Middle frontal gyrus (tissue), 1 donor: ENCODE measurements at regions not wholly inside any gene's neighbourhood (a gene's known extent, or its start where the extent isn't known, plus 50 kb on each side); places are given as distances from the start of the nearest gene placed in this dataset.
"Not testable (repeated sequence)": the region's sequence is repeated elsewhere in the genome, so short reads cannot be mapped to it uniquely, and the experiment has no call there.

Experiments used
- DNase-seq: peaks from one replicate; pipeline ENCODE4 v3.0.0-alpha.2; 2015; ENCODE audit warnings: low spot score; ENCODE audit errors: extremely low spot score

- not testable (repeated sequence) for DNase-seq
Measured at GRCh38 chr1:146715054-146715453, 223.1 kb upstream of the NBPF12 start.

GRCh38 chr1:146710838-146711521 is 227.1 kb upstream of the NBPF12 start:
- DNase-seq, result not testable (repeated sequence)

- not testable (repeated sequence) for DNase-seq
Measured at GRCh38 chr1:146709302-146709701, 228.8 kb upstream of the NBPF12 start.

- not testable (repeated sequence) for DNase-seq
Measured at GRCh38 chr1:146704162-146704724, 233.9 kb upstream of the NBPF12 start.

- DNase-seq, result not testable (repeated sequence)
Measured at GRCh38 chr1:146701320-146701719, 236.8 kb upstream of the NBPF12 start.

- not testable (repeated sequence) for DNase-seq
Measured at GRCh38 chr1:146695388-146695787, 242.7 kb upstream of the NBPF12 start.

- not testable (repeated sequence) for DNase-seq
Measured at GRCh38 chr1:146691798-146692197, 246.3 kb upstream of the NBPF12 start.

GRCh38 chr1:146688893-146689292 is 249.2 kb upstream of the NBPF12 start:
- DNase-seq, result not testable (repeated sequence)

- not testable (repeated sequence) for DNase-seq
Measured at GRCh38 chr1:146686777-146687366, 251.3 kb upstream of the NBPF12 start.

GRCh38 chr1:146683126-146683429 is 255.0 kb upstream of the NBPF12 start:
- DNase-seq, result not testable (repeated sequence)

- not testable (repeated sequence) for DNase-seq
Measured at GRCh38 chr1:146682227-146683125, 255.6 kb upstream of the NBPF12 start.

GRCh38 chr1:146673729-146674299 is 264.3 kb upstream of the NBPF12 start:
- not testable (repeated sequence) for DNase-seq

GRCh38 chr1:146672608-146673007 is 265.5 kb upstream of the NBPF12 start:
- not testable (repeated sequence) for DNase-seq

- not testable (repeated sequence) for DNase-seq
Measured at GRCh38 chr1:146671588-146671987, 266.5 kb upstream of the NBPF12 start.

GRCh38 chr1:146670832-146671566 is 267.1 kb upstream of the NBPF12 start:
- DNase-seq, result not testable (repeated sequence)

GRCh38 chr1:146666275-146666674 is 271.8 kb upstream of the NBPF12 start:
- not testable (repeated sequence) for DNase-seq

- not testable (repeated sequence) for DNase-seq
Measured at GRCh38 chr1:146660242-146660641, 277.9 kb upstream of the NBPF12 start.

GRCh38 chr1:146656356-146657060 is 281.6 kb upstream of the NBPF12 start:
- not testable (repeated sequence) for DNase-seq

- not testable (repeated sequence) for DNase-seq
Measured at GRCh38 chr1:146654763-146655162, 283.4 kb upstream of the NBPF12 start.
